SK-N-SH treated with all-trans-retinoic acid at 6 μM for 48 hours (cell line): ENCODE measurements at regions not wholly inside any gene's neighbourhood (a gene's known extent, or its start where the extent isn't known, plus 50 kb on each side); places are given as distances from the start of the nearest gene placed in this dataset.

ENCODE experiments used
- CSDC2 ChIP-seq: fragments of 250-450 bp; sonication (Bioruptor Pico); IDR thresholded peaks from 2 replicates; pipeline ENCODE4 v1.5.0; 2020; ENCODE audit warnings: mild to moderate bottlenecking, moderate library complexity
- OSR1 ChIP-seq: fragments of 250-450 bp; sonication (Bioruptor Pico); IDR thresholded peaks from 2 replicates; pipeline ENCODE4 v1.8.0; 2022; ENCODE audit warnings: moderate library complexity, mild to moderate bottlenecking, inconsistent platforms
- TCF4 ChIP-seq: fragments of 250-450 bp; sonication (Bioruptor Pico); IDR thresholded peaks from 2 replicates; pipeline ENCODE4 v1.8.0; 2021; ENCODE audit warnings: mild to moderate bottlenecking, moderate library complexity, borderline replicate concordance
- TOX ChIP-seq: fragments of 250-450 bp; sonication (Bioruptor Pico); IDR thresholded peaks from 2 replicates; pipeline ENCODE4 v1.8.0; 2021; ENCODE audit warnings: mild to moderate bottlenecking, moderate library complexity, borderline replicate concordance
- ZC3H10 ChIP-seq: fragments of 250-450 bp; sonication (Bioruptor Pico); IDR thresholded peaks from 2 replicates; pipeline ENCODE4 v1.5.1; 2021; ENCODE audit warnings: mild to moderate bottlenecking, moderate library complexity
- ZNF565 ChIP-seq: fragments of 450-650 bp; formaldehyde crosslinking; conservative IDR thresholded peaks from 2 replicates; pipeline ENCODE4 v1.5.0; 2020; ENCODE audit warnings: low read depth, mild to moderate bottlenecking, moderate library complexity
- ZNF70 ChIP-seq: fragments of 450-650 bp; formaldehyde crosslinking; IDR thresholded peaks from 2 replicates; pipeline ENCODE4 v1.5.0; 2020; ENCODE audit warnings: mild to moderate bottlenecking, moderate library complexity
- ZNF8 ChIP-seq: fragments of 450-650 bp; formaldehyde crosslinking; IDR thresholded peaks from 2 replicates; pipeline ENCODE4 v1.5.0; 2020; ENCODE audit warnings: mild to moderate bottlenecking, moderate library complexity
- TF ChIP-seq, protein P1 (sequence below): fragments of 250-450 bp; sonication (Bioruptor Pico); IDR thresholded peaks from 2 replicates; pipeline ENCODE4 v1.5.1; 2020; ENCODE audit warnings: low read depth, mild to moderate bottlenecking, moderate library complexity
- TF ChIP-seq, protein P2 (sequence below): fragments of 250-450 bp; sonication (Bioruptor Pico); IDR thresholded peaks from 2 replicates; pipeline ENCODE4 v1.8.0; 2020; ENCODE audit warnings: mild to moderate bottlenecking, moderate library complexity, borderline replicate concordance
- TF ChIP-seq, protein P3 (sequence below): fragments of 250-450 bp; sonication (Bioruptor Pico); IDR thresholded peaks from 2 replicates; pipeline ENCODE4 v1.5.0; 2020; ENCODE audit warnings: mild to moderate bottlenecking, moderate library complexity

DNA sequence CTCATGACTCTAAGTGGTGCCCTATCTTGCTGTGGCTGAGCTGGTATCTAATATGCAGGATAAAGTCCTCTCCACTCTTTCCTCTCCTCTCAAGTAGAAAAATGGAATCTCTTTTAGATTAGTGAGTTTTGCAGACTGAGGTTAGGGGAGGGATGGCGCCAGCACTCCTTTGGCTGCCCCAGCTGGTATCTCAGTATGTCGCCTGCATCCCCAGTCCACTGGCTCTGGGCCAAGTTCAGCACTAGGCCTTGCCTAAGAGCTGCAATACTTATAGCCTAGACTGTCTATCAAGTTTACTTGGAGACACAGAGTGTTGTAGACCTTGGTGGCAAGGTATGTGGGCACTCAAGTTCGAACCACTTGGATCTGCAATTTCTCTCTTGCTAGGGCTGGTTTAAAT lies 351.3 kb downstream of the NAP1L3 start:
- TF ChIP-seq ZNF70 = no peak
- no peak for TF ChIP-seq ZC3H10 (CRISPR knock-in tag)
- no peak for TF ChIP-seq TOX (CRISPR knock-in tag)
- TF ChIP-seq CSDC2 (CRISPR knock-in tag) = no peak
- TF ChIP-seq, protein P1, sequence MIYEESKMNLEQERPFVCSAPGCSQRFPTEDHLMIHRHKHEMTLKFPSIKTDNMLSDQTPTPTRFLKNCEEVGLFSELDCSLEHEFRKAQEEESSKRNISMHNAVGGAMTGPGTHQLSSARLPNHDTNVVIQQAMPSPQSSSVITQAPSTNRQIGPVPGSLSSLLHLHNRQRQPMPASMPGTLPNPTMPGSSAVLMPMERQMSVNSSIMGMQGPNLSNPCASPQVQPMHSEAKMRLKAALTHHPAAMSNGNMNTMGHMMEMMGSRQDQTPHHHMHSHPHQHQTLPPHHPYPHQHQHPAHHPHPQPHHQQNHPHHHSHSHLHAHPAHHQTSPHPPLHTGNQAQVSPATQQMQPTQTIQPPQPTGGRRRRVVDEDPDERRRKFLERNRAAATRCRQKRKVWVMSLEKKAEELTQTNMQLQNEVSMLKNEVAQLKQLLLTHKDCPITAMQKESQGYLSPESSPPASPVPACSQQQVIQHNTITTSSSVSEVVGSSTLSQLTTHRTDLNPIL (CRISPR knock-in tag) = no peak
- TF ChIP-seq, protein P2, sequence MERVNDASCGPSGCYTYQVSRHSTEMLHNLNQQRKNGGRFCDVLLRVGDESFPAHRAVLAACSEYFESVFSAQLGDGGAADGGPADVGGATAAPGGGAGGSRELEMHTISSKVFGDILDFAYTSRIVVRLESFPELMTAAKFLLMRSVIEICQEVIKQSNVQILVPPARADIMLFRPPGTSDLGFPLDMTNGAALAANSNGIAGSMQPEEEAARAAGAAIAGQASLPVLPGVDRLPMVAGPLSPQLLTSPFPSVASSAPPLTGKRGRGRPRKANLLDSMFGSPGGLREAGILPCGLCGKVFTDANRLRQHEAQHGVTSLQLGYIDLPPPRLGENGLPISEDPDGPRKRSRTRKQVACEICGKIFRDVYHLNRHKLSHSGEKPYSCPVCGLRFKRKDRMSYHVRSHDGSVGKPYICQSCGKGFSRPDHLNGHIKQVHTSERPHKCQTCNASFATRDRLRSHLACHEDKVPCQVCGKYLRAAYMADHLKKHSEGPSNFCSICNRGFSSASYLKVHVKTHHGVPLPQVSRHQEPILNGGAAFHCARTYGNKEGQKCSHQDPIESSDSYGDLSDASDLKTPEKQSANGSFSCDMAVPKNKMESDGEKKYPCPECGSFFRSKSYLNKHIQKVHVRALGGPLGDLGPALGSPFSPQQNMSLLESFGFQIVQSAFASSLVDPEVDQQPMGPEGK (CRISPR knock-in tag) = no peak
- TF ChIP-seq ZNF8 (CRISPR knock-in tag) = no peak
- TF ChIP-seq, protein P3, sequence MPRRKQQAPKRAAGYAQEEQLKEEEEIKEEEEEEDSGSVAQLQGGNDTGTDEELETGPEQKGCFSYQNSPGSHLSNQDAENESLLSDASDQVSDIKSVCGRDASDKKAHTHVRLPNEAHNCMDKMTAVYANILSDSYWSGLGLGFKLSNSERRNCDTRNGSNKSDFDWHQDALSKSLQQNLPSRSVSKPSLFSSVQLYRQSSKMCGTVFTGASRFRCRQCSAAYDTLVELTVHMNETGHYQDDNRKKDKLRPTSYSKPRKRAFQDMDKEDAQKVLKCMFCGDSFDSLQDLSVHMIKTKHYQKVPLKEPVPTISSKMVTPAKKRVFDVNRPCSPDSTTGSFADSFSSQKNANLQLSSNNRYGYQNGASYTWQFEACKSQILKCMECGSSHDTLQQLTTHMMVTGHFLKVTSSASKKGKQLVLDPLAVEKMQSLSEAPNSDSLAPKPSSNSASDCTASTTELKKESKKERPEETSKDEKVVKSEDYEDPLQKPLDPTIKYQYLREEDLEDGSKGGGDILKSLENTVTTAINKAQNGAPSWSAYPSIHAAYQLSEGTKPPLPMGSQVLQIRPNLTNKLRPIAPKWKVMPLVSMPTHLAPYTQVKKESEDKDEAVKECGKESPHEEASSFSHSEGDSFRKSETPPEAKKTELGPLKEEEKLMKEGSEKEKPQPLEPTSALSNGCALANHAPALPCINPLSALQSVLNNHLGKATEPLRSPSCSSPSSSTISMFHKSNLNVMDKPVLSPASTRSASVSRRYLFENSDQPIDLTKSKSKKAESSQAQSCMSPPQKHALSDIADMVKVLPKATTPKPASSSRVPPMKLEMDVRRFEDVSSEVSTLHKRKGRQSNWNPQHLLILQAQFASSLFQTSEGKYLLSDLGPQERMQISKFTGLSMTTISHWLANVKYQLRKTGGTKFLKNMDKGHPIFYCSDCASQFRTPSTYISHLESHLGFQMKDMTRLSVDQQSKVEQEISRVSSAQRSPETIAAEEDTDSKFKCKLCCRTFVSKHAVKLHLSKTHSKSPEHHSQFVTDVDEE (CRISPR knock-in tag) = no peak
- no peak for TF ChIP-seq OSR1
- TF ChIP-seq TCF4 (CRISPR knock-in tag) = no peak
- TF ChIP-seq ZNF565 (CRISPR knock-in tag) = no peak
